ENCODE measurements at regions not wholly inside any gene's neighbourhood (a gene's known extent, or its start where the extent isn't known, plus 50 kb on each side); places are given as distances from the start of the nearest gene placed in this dataset.

DNA sequence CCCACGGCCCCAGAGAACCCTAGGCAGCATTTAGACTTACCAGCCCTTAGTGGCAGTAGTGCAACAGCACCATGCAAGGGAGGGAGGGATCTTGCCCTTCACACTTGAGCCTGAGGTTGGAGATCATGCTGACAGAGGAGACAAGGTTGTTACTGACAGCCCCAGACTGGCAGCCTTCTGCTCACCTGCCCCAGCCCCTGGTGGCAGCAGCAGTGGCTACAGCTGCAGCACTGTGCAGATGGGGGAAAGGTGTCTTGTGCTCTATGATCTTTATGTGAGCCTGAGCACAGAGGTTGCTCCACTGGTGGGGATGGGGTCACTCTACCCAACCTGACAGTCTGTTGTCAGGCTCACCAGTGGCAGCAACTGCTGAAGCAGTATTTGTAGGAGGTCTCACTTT is 501.2 kb upstream of the LRRTM4 start:
- TF ChIP-seq, protein P1, sequence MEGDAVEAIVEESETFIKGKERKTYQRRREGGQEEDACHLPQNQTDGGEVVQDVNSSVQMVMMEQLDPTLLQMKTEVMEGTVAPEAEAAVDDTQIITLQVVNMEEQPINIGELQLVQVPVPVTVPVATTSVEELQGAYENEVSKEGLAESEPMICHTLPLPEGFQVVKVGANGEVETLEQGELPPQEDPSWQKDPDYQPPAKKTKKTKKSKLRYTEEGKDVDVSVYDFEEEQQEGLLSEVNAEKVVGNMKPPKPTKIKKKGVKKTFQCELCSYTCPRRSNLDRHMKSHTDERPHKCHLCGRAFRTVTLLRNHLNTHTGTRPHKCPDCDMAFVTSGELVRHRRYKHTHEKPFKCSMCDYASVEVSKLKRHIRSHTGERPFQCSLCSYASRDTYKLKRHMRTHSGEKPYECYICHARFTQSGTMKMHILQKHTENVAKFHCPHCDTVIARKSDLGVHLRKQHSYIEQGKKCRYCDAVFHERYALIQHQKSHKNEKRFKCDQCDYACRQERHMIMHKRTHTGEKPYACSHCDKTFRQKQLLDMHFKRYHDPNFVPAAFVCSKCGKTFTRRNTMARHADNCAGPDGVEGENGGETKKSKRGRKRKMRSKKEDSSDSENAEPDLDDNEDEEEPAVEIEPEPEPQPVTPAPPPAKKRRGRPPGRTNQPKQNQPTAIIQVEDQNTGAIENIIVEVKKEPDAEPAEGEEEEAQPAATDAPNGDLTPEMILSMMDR (conservative IDR thresholded peaks at IDR 0.05 in 1 of 2, IDR thresholded peaks at IDR 0.05 in 1 of 2; ENCODE audit: low read depth in 1 of 2, low read length in 2 of 2): no peak
- TF ChIP-seq EZH2 (IDR thresholded peaks at IDR 0.05; ENCODE audit: low read length, missing control alignments): no peak
